ENCODE measurements at regions not wholly inside any gene's neighbourhood (a gene's known extent, or its start where the extent isn't known, plus 50 kb on each side); places are given as distances from the start of the nearest gene placed in this dataset.

DNA sequence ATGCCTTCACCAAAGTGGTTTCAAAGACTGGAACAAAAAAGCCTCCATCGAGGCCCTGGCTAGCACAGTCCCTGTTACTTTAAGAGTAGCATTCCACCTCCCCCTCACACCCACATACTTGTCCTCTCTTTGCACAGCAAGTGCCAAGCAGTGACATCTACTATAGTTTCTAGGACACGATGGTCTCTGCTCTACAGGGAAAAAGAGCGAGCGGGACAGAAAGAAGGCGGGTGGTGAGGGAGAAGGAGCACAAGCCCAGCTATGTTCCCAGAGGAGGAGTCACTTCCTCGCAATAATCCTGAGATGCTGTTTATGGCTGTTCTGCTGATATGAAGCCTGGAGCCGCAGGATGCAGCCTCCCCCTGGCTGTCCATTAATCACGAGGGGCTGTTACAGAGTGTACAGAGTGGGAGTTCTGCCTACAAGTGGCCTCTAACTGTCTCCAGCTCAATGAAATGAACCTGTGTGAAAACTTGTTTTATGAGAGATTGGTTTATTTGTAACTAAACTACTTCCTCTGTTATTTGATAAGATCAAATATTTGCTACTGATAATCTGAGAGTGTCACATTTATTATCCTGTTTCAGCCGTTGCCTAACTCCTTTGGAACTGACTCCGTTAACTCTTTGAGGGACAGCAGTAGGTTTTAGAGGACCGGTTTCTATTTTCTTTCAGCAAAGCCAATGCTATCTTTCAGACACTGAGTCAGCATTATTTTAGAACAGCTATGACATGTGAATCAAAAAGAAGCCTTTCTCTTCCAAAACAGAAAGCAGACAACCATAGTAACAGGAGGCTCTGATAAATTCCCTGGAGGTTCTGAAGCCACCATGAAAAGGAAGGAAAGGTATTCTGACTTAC, 208.0 kb downstream of the SPRY2 start:
- Histone ChIP-seq H4K20me1 (ENCODE audit: low read depth, low read length) (no peaks in the 10 kb centered on the region), H3K9me3 (ENCODE audit: insufficient read depth, low read length) (no peaks in the 10 kb centered on the region), H2AFZ (ENCODE audit: low read depth, low read length, severe bottlenecking) (no peak overlapping the region), H3K27ac (ENCODE audit: low read depth, low read length) (no peak overlapping the region), H3K9me2 (replicated peaks; ENCODE audit: insufficient read depth, low read length) (no peaks in the 10 kb centered on the region), H3K79me2 (ENCODE audit: insufficient read depth, low read length) (no peaks in the 10 kb centered on the region), H3F3A (ENCODE audit: insufficient read depth) (no peaks in the 10 kb centered on the region), H3K27me3 (ENCODE audit: low read length) (no peaks in the 10 kb centered on the region), H3K36me3 (ENCODE audit: low read length) (no peaks in the 10 kb centered on the region), H3K9ac (ENCODE audit: low read length) (no peak overlapping the region), H3K4me2 (ENCODE audit: low read depth, low read length, poor library complexity, severe bottlenecking) (no peak overlapping the region), H3K4me3 (ENCODE audit: insufficient read depth, low read length, poor library complexity, severe bottlenecking) (no peak overlapping the region)
- no peak for TF ChIP-seq EZH2phosphoT487 (conservative IDR thresholded peaks at IDR 0.05; ENCODE audit: low read length)
- TF ChIP-seq, protein P1, sequence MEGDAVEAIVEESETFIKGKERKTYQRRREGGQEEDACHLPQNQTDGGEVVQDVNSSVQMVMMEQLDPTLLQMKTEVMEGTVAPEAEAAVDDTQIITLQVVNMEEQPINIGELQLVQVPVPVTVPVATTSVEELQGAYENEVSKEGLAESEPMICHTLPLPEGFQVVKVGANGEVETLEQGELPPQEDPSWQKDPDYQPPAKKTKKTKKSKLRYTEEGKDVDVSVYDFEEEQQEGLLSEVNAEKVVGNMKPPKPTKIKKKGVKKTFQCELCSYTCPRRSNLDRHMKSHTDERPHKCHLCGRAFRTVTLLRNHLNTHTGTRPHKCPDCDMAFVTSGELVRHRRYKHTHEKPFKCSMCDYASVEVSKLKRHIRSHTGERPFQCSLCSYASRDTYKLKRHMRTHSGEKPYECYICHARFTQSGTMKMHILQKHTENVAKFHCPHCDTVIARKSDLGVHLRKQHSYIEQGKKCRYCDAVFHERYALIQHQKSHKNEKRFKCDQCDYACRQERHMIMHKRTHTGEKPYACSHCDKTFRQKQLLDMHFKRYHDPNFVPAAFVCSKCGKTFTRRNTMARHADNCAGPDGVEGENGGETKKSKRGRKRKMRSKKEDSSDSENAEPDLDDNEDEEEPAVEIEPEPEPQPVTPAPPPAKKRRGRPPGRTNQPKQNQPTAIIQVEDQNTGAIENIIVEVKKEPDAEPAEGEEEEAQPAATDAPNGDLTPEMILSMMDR (IDR thresholded peaks at IDR 0.05; ENCODE audit: insufficient read depth, low read length, poor library complexity, severe bottlenecking): no peak

DNA sequence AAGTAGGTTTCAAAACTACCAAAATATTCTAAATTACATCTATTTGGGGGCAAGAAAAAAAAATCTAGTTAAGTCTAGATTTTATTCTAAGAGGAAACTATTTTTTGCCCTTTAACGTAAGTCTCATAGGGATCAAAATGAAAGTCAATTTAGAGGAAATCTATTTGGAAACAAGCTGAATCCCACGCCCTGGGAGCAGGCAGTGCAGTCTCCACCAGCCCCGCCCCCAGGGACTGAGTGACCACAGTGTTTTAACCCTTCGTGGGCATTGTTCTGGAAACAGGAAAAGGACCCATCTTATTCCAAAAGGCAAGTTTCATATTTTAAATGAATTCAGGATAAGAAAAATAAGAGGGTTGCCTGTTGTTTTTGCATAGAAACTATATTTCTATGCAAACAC, 209.7 kb downstream of the SPRY2 start:
- H3K9me2 ChIP-seq (replicated peaks; ENCODE audit: insufficient read depth, low read length): no peaks in the 10 kb centered on the region
- H3K4me2 ChIP-seq (ENCODE audit: low read depth, low read length, poor library complexity, severe bottlenecking): no peak overlapping the region
- no peak overlapping the region for H3K27ac ChIP-seq (ENCODE audit: low read depth, low read length)
- H2AFZ ChIP-seq (ENCODE audit: low read depth, low read length, severe bottlenecking): no peak overlapping the region
- no peaks in the 10 kb centered on the region for H3K27me3 ChIP-seq (ENCODE audit: low read length)
- H3K4me3 ChIP-seq (ENCODE audit: insufficient read depth, low read length, poor library complexity, severe bottlenecking): no peak overlapping the region
- no peaks in the 10 kb centered on the region for H4K20me1 ChIP-seq (ENCODE audit: low read depth, low read length)
- H3K9ac ChIP-seq (ENCODE audit: low read length): no peak overlapping the region
- no peaks in the 10 kb centered on the region for H3F3A ChIP-seq (ENCODE audit: insufficient read depth)
- no peak for TF ChIP-seq EZH2phosphoT487 (conservative IDR thresholded peaks at IDR 0.05; ENCODE audit: low read length)
- TF ChIP-seq, protein P1 (IDR thresholded peaks at IDR 0.05; ENCODE audit: insufficient read depth, low read length, poor library complexity, severe bottlenecking): no peak
- no peaks in the 10 kb centered on the region for H3K79me2 ChIP-seq (ENCODE audit: insufficient read depth, low read length)
- H3K36me3 ChIP-seq (ENCODE audit: low read length): no peaks in the 10 kb centered on the region
- no peaks in the 10 kb centered on the region for H3K9me3 ChIP-seq (ENCODE audit: insufficient read depth, low read length)

DNA sequence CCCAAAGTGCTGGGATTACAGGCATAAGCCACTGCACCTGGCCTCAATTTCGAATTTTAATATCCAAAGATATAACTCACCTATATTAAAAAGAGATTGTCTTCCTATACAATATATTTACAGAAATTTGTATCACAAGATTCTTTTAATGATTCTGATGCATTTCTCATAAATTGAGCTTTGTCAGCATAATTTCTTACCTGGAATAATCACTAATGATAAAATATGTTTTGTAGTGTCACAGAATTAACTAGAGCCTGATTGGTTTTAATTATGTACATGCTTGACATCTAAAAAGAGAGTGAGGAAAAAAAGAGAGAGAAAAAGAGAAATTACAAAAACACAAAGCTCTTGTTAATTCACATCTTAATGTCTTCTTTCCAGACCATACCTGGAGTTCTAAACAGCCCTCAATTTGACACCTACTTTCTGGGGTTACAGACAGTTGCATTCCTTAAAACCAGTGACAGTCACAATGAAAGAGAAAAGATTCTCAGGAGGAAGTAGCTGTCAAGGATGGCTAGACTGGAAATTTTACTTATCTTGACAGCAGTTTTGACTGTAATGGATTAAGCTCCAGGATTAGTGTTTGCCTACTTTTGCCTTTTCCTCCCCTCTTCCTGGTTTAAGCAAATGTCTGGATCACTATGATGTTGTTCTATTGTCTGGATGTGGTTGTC, 214.4 kb downstream of the SPRY2 start:
- no peak overlapping the region for H3K4me2 ChIP-seq (ENCODE audit: low read depth, low read length, poor library complexity, severe bottlenecking)
- H3K27ac ChIP-seq (ENCODE audit: low read depth, low read length): no peak overlapping the region
- no peaks in the 10 kb centered on the region for H3K27me3 ChIP-seq (ENCODE audit: low read length)
- H4K20me1 ChIP-seq (ENCODE audit: low read depth, low read length): no peaks in the 10 kb centered on the region
- H3K9ac ChIP-seq (ENCODE audit: low read length): no peak overlapping the region
- H3K36me3 ChIP-seq (ENCODE audit: low read length): no peaks in the 10 kb centered on the region
- no peaks in the 10 kb centered on the region for H3K9me3 ChIP-seq (ENCODE audit: insufficient read depth, low read length)
- H3K79me2 ChIP-seq (ENCODE audit: insufficient read depth, low read length): no peaks in the 10 kb centered on the region
- H3K4me3 ChIP-seq (ENCODE audit: insufficient read depth, low read length, poor library complexity, severe bottlenecking): no peak overlapping the region
- TF ChIP-seq, protein P1 (IDR thresholded peaks at IDR 0.05; ENCODE audit: insufficient read depth, low read length, poor library complexity, severe bottlenecking): no peak
- TF ChIP-seq EZH2phosphoT487 (conservative IDR thresholded peaks at IDR 0.05; ENCODE audit: low read length): no peak
- H2AFZ ChIP-seq (ENCODE audit: low read depth, low read length, severe bottlenecking): no peak overlapping the region
- no peaks in the 10 kb centered on the region for H3F3A ChIP-seq (ENCODE audit: insufficient read depth)
- no peaks in the 10 kb centered on the region for H3K9me2 ChIP-seq (replicated peaks; ENCODE audit: insufficient read depth, low read length)

All from SU-DHL-6 (cell line).